HEK293 (cell line): ENCODE measurements at regions not wholly inside any gene's neighbourhood (a gene's known extent, or its start where the extent isn't known, plus 50 kb on each side); places are given as distances from the start of the nearest gene placed in this dataset.
A peak's percentile ranks its signal among the peaks of the same experiment; 100 is the strongest.
"Not testable (repeated sequence)": the region's sequence is repeated elsewhere in the genome, so short reads cannot be mapped to it uniquely, and the experiment has no call there.

Experiments used
- CTCF ChIA-PET: fragments of 350-600 bp; formaldehyde crosslinking; extraction: SDS; loops from one replicate; lab custom pipeline; 2021; ENCODE audit warnings: antibody characterized with exemption; lab: Yijun Ruan, JAX
- POLR2A ChIA-PET: fragments of 300-600 bp; formaldehyde crosslinking; extraction: SDS; loops from one replicate; lab custom pipeline; 2020; ENCODE audit warnings: antibody characterized with exemption, inconsistent platforms; lab: Yijun Ruan, JAX
- H3K27ac ChIP-seq: fragments of 200-500 bp; sonication (Bioruptor generic); 2 replicates; pipeline ENCODE4 v1.5.1; 2014; ENCODE audit warnings: low read depth, low read length, control low read depth, inconsistent platforms; ENCODE audit errors: extremely low read depth
- H3K36me3 ChIP-seq, 2 experiments: fragments of 200-500 bp in 1 of 2; sonication (Bioruptor generic) in 1 of 2; 1 replicate in 1 of 2; 2 replicates in 1 of 2; pipeline ENCODE4 v1.5.1; 2014 to 2017; ENCODE audit warnings: inconsistent platforms in 2 of 2, low read length in 2 of 2; ENCODE audit not compliant: control insufficient read depth in 2 of 2, insufficient read depth in 1 of 2
- H3K4me1 ChIP-seq: fragments of 200-500 bp; sonication (Bioruptor generic); 2 replicates; pipeline ENCODE4 v1.5.1; 2014; ENCODE audit warnings: mild to moderate bottlenecking, low read length, inconsistent platforms; ENCODE audit not compliant: control insufficient read depth, insufficient read depth
- H3K4me3 ChIP-seq: 2 replicates; pipeline ENCODE4 v1.5.1; 2011; ENCODE audit warnings: low read depth, mild to moderate bottlenecking, control low read depth, low read length, moderate library complexity
- H3K9me3 ChIP-seq: fragments of 200-500 bp; sonication (Bioruptor generic); 2 replicates; pipeline ENCODE4 v1.5.1; 2014; ENCODE audit warnings: low read depth, low read length, inconsistent platforms; ENCODE audit not compliant: control insufficient read depth, insufficient read depth
- GLI4 ChIP-seq: fragments of 450-650 bp; formaldehyde crosslinking; IDR thresholded peaks from 2 replicates; pipeline ENCODE4 v1.5.1; 2016; ENCODE audit warnings: missing biosample characterization, missing genetic modification characterization
- KLF16 ChIP-seq: fragments of 450-650 bp; formaldehyde crosslinking; IDR thresholded peaks from 2 replicates; pipeline ENCODE4 v1.5.1; 2017; ENCODE audit warnings: missing biosample characterization, missing genetic modification characterization
- REPIN1 ChIP-seq: fragments of 450-650 bp; formaldehyde crosslinking; IDR thresholded peaks from 2 replicates; pipeline ENCODE4 v1.5.1; 2017; ENCODE audit warnings: missing biosample characterization, missing genetic modification characterization, low read depth
- SETDB1 ChIP-seq: IDR thresholded peaks from one replicate; pipeline ENCODE4 v1.6.1; 2017; ENCODE audit warnings: mild to moderate bottlenecking, low read length, moderate library complexity, mixed read lengths; ENCODE audit not compliant: insufficient read length
- SP3 ChIP-seq: fragments of 450-650 bp; formaldehyde crosslinking; IDR thresholded peaks from 2 replicates; pipeline ENCODE4 v1.5.1; 2016; ENCODE audit warnings: missing biosample characterization, missing genetic modification characterization
- WT1 ChIP-seq: fragments of 450-650 bp; formaldehyde crosslinking; IDR thresholded peaks from 2 replicates; pipeline ENCODE4 v1.5.1; 2016; ENCODE audit warnings: missing biosample characterization, missing genetic modification characterization
- ZBTB1 ChIP-seq: fragments of 450-650 bp; formaldehyde crosslinking; IDR thresholded peaks from 2 replicates; pipeline ENCODE4 v1.5.1; 2016; ENCODE audit warnings: missing biosample characterization, missing genetic modification characterization
- ZNF121 ChIP-seq: fragments of 450-650 bp; formaldehyde crosslinking; IDR thresholded peaks from 2 replicates; pipeline ENCODE4 v1.5.1; 2016; ENCODE audit warnings: missing biosample characterization, missing genetic modification characterization
- ZNF133 ChIP-seq: fragments of 450-650 bp; formaldehyde crosslinking; IDR thresholded peaks from 2 replicates; pipeline ENCODE4 v1.5.1; 2016; ENCODE audit warnings: missing biosample characterization, missing genetic modification characterization
- ZNF157 ChIP-seq: fragments of 450-650 bp; formaldehyde crosslinking; IDR thresholded peaks from 2 replicates; pipeline ENCODE4 v1.5.1; 2016; ENCODE audit warnings: missing biosample characterization, missing genetic modification characterization
- ZNF311 ChIP-seq: fragments of 450-650 bp; formaldehyde crosslinking; IDR thresholded peaks from 2 replicates; pipeline ENCODE4 v1.5.1; 2017; ENCODE audit warnings: missing biosample characterization, missing genetic modification characterization, borderline replicate concordance
- ZNF433 ChIP-seq: fragments of 450-650 bp; formaldehyde crosslinking; IDR thresholded peaks from 2 replicates; pipeline ENCODE4 v1.5.1; 2016; ENCODE audit warnings: missing biosample characterization, missing genetic modification characterization, low read depth
- ZNF596 ChIP-seq: fragments of 450-650 bp; IDR thresholded peaks from 2 replicates; pipeline ENCODE4 v1.5.0; 2018; ENCODE audit warnings: missing biosample characterization, mild to moderate bottlenecking, missing genetic modification characterization, moderate library complexity
- ZNF660 ChIP-seq: fragments of 450-650 bp; IDR thresholded peaks from 2 replicates; pipeline ENCODE4 v1.5.1; 2018; ENCODE audit warnings: missing biosample characterization, mild to moderate bottlenecking, missing genetic modification characterization
- ZNF747 ChIP-seq: fragments of 450-650 bp; formaldehyde crosslinking; IDR thresholded peaks from 2 replicates; pipeline ENCODE4 v1.5.1; 2016; ENCODE audit warnings: missing biosample characterization, missing genetic modification characterization
- TF ChIP-seq, protein P1 (sequence below): fragments of 450-650 bp; formaldehyde crosslinking; IDR thresholded peaks from 2 replicates; pipeline ENCODE4 v1.5.1; 2016; ENCODE audit warnings: missing biosample characterization, missing genetic modification characterization
- TF ChIP-seq, protein P2 (sequence below): fragments of 450-650 bp; formaldehyde crosslinking; IDR thresholded peaks from 2 replicates; pipeline ENCODE4 v1.5.1; 2017; ENCODE audit warnings: missing biosample characterization, missing genetic modification characterization
- TF ChIP-seq, protein P3 (sequence below): fragments of 450-650 bp; formaldehyde crosslinking; IDR thresholded peaks from 2 replicates; pipeline ENCODE4 v1.5.1; 2016; ENCODE audit warnings: missing biosample characterization, missing genetic modification characterization

DNA sequence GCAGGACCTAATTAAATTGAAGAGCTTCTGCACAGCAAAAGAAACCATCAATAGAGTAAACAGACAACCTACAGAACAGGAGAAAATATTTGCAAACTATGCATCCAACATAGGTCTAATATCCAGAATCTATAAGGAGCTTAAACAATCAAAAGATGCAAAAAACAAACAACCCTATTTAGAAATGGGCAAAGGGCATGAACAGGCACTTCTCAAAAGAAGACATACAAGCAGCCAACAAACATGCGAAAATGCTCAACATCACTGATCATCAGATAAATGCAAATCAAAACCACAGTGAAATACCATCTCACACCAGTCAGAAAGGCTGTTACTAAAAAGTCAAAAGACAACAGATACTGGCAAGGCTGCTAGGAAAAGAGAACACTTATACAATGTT is 189.2 kb downstream of the CYP26B1 start:
- H3K4me1 ChIP-seq, H3K36me3 ChIP-seq, POLR2A ChIA-PET, H3K9me3 ChIP-seq, H3K27ac ChIP-seq: not testable (repeated sequence)
- CTCF ChIA-PET, result interaction anchor here (0.7 kb wide), 2 partner anchors 144 to 232 kb away, joined by 3 read pairs; no protein-coding TSS in a partner anchor
- TF ChIP-seq SETDB1, result peak; percentile 75
- TF ChIP-seq, protein P1, sequence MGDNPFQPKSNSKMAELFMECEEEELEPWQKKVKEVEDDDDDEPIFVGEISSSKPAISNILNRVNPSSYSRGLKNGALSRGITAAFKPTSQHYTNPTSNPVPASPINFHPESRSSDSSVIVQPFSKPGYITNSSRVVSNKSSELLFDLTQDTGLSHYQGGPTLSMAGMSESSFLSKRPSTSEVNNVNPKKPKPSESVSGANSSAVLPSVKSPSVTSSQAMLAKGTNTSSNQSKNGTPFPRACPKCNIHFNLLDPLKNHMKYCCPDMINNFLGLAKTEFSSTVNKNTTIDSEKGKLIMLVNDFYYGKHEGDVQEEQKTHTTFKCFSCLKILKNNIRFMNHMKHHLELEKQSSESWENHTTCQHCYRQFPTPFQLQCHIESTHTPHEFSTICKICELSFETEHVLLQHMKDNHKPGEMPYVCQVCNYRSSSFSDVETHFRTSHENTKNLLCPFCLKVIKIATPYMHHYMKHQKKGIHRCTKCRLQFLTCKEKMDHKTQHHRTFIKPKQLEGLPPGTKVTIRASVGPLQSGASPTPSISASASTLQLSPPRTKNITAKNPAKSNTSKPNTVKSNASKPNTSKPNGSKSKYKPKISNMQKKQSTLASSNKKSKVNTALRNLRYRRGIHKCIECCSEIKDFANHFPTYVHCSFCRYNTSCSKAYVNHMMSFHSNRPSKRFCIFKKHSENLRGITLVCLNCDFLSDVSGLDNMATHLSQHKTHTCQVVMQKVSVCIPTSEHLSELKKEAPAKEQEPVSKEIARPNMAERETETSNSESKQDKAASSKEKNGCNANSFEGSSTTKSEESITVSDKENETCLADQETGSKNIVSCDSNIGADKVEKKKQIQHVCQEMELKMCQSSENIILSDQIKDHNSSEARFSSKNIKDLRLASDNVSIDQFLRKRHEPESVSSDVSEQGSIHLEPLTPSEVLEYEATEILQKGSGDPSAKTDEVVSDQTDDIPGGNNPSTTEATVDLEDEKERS (tag by site-specific recombination), result peak; percentile 68; the same call in 1 of the 2 replicates
- TF ChIP-seq, all 188 proteins: peak for 2; not testable (repeated sequence) for 186
- H3K4me3 ChIP-seq, result not testable (repeated sequence)

DNA sequence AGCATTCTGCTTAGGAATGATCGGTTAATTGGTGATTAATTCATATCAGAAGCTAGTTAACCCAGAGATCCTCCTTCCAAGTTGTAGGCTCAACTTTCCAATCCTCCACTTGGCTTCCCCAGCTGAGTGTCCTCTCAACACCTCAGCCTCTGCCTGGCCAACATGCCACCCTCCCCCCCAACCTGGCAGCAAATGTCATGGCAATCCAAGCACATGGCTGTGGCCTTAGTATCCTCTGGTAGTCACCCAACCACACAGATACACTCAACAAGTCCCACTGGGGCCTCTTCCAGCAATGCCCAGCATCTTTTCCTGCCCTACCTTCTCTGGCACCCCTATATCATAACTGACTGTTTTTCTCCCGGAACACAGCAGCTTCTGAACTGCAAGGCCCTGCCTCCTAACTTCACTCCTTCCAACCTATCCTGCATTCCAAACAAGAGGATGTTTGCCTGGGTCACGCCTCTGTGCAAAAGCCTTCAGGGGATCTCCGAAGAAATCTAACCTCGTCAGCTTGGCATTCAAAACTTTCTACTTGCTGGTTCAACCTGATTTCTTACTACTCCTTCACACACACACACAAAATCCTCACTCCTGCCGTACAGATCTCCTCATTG is 195.0 kb downstream of the CYP26B1 start:
- Histone ChIP-seq H3K4me1 (no peaks in the 10 kb centered on the region), H3K4me3 (no peak overlapping the region), H3K9me3 (no peaks in the 10 kb centered on the region), H3K36me3 (no peaks in the 10 kb centered on the region), H3K27ac (no peak overlapping the region)
- ChIA-PET CTCF (no interaction called here), POLR2A (no interaction called here)
- TF ChIP-seq, protein P2, sequence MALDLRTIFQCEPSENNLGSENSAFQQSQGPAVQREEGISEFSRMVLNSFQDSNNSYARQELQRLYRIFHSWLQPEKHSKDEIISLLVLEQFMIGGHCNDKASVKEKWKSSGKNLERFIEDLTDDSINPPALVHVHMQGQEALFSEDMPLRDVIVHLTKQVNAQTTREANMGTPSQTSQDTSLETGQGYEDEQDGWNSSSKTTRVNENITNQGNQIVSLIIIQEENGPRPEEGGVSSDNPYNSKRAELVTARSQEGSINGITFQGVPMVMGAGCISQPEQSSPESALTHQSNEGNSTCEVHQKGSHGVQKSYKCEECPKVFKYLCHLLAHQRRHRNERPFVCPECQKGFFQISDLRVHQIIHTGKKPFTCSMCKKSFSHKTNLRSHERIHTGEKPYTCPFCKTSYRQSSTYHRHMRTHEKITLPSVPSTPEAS (tag by site-specific recombination), result no peak

DNA sequence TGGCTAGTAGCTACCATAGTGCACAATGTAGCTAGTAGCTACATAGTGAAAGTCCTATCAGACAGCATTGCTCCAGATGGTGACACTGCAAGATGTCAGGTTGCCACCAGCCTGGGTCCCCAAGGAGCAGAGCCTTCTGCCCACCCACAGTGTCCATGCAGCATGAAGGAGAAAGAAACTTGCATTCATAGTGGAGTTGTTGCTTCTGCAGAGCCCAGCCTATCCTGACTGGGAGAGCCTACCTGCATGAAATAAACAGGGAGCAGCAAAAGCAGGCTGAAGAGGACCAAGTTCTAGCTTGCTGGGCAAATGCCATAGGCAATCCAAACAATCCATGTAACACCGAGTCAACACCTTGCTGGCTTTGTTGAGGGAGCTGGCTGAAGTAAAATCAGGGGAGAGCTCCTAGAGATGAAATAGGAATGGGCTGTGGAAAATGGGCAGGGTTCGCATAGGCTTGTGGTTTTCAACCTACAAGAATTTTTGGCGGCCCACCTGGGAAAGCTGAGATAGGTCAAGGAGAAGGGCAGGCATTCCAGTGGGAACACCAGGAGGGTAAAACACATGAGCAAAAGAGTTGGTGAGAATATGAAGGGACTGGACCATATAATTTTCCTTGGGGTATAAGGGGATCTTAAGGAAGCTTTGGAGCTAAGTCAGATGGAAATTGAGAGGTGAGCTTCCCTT is 195.8 kb downstream of the CYP26B1 start:
- no peak overlapping the region for H3K4me3 ChIP-seq
- no peaks in the 10 kb centered on the region for H3K9me3 ChIP-seq
- H3K4me1 ChIP-seq, result no peaks in the 10 kb centered on the region
- CTCF ChIA-PET, result interaction anchor here (0.8 to 1.0 kb wide), 2 partner anchors 25 to 28 kb away, joined by 3 read pairs; no protein-coding TSS in a partner anchor
- H3K36me3 ChIP-seq, result no peaks in the 10 kb centered on the region
- TF ChIP-seq ZNF121 (tag by site-specific recombination), result no peak
- no peak for TF ChIP-seq REPIN1 (tag by site-specific recombination)
- TF ChIP-seq ZBTB1 (tag by site-specific recombination), result no peak
- no peak for TF ChIP-seq KLF16
- no peak for TF ChIP-seq ZNF133 (tag by site-specific recombination)
- TF ChIP-seq ZNF660 (tag by site-specific recombination), result no peak
- H3K27ac ChIP-seq, result no peak overlapping the region
- POLR2A ChIA-PET, result no interaction called here

DNA sequence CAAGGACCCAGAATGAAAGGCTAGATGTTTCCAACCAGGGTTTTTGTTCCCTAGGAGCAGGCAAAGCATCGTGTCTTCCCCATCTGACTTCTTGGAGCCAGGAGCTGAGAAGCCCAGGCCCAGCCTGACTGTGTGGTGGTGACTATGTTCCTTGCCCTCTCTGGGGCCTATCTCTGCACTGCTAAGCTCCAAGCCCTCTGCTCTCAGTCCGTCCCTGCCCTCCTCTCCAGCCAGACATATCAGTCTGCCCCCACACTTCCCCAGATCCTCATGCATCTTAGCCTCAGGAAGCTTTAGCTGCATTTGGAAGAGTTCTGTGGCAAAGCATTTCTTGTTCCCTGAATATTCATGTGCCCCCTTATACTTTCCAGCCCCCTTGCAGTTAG is 196.6 kb downstream of the CYP26B1 start:
- no peak overlapping the region for H3K27ac ChIP-seq
- H3K4me1 ChIP-seq, result no peaks in the 10 kb centered on the region
- TF ChIP-seq ZNF311 (tag by site-specific recombination) (no peak), ZNF596 (tag by site-specific recombination) (no peak), WT1 (tag by site-specific recombination) (no peak), ZNF157 (tag by site-specific recombination) (no peak), ZNF433 (tag by site-specific recombination) (no peak), ZNF747 (tag by site-specific recombination) (no peak), ZNF121 (tag by site-specific recombination) (no peak), SP3 (tag by site-specific recombination) (no peak), GLI4 (tag by site-specific recombination) (no peak)
- TF ChIP-seq, protein P3, sequence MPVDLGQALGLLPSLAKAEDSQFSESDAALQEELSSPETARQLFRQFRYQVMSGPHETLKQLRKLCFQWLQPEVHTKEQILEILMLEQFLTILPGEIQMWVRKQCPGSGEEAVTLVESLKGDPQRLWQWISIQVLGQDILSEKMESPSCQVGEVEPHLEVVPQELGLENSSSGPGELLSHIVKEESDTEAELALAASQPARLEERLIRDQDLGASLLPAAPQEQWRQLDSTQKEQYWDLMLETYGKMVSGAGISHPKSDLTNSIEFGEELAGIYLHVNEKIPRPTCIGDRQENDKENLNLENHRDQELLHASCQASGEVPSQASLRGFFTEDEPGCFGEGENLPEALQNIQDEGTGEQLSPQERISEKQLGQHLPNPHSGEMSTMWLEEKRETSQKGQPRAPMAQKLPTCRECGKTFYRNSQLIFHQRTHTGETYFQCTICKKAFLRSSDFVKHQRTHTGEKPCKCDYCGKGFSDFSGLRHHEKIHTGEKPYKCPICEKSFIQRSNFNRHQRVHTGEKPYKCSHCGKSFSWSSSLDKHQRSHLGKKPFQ (tag by site-specific recombination), result no peak
- H3K36me3 ChIP-seq, result no peaks in the 10 kb centered on the region
- ChIA-PET POLR2A (no interaction called here), CTCF (interaction anchor here (0.6 to 1.0 kb wide), 2 partner anchors 24 to 132 kb away, joined by 3 read pairs; no protein-coding TSS in a partner anchor)
- H3K9me3 ChIP-seq, result no peaks in the 10 kb centered on the region
- no peak overlapping the region for H3K4me3 ChIP-seq
